GM12892 (cell line): ENCODE measurements at regions not wholly inside any gene's neighbourhood (a gene's known extent, or its start where the extent isn't known, plus 50 kb on each side); places are given as distances from the start of the nearest gene placed in this dataset.

Experiments
- POLR2A ChIP-seq: IDR thresholded peaks from 2 replicates; pipeline ENCODE4 v1.6.1; 2011; ENCODE audit warnings: low read depth, low read length, control low read depth
- POLR2AphosphoS5 ChIP-seq: IDR thresholded peaks from 2 replicates; pipeline ENCODE4 v1.6.1; 2011; ENCODE audit warnings: low read depth, low read length, control low read depth
- TAF1 ChIP-seq: IDR thresholded peaks from 2 replicates; pipeline ENCODE4 v1.6.1; 2011; ENCODE audit warnings: low read depth, mild to moderate bottlenecking, control low read depth, low read length, borderline replicate concordance

DNA sequence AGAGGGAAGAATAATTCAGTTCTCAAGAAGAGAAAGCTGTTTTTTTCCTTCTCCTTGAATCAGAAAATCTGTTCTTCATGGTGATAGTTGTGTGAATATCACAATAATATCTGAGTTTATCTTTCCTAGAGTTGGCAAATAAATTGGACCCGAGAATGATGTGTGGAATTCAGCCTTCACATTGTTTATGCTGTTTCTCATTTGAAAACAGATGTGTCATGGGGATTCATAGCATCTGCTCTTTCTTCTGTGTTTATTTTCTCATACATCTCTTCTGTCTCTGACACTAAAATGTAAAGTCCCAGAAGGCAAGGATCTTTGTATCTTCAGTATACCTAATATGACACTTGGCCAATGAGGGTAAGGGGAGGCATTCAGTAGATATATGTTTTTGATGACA is 103.6 kb upstream of the SGK1 start:
- no peak for TF ChIP-seq POLR2AphosphoS5
- no peak for TF ChIP-seq TAF1
- TF ChIP-seq POLR2A, result no peak
